EL (cell line): ENCODE measurements at regions not wholly inside any gene's neighbourhood (a gene's known extent, or its start where the extent isn't known, plus 50 kb on each side); places are given as distances from the start of the nearest gene placed in this dataset.

ENCODE experiments used
- DNase-seq: peaks from one replicate; pipeline ENCODE4 v3.0.0-alpha.2; 2016

- DNase-seq = peak; percentile 77
Observed at GRCh38 chr1:244970236-244970743, 105.9 kb upstream of the HNRNPU start.

DNA sequence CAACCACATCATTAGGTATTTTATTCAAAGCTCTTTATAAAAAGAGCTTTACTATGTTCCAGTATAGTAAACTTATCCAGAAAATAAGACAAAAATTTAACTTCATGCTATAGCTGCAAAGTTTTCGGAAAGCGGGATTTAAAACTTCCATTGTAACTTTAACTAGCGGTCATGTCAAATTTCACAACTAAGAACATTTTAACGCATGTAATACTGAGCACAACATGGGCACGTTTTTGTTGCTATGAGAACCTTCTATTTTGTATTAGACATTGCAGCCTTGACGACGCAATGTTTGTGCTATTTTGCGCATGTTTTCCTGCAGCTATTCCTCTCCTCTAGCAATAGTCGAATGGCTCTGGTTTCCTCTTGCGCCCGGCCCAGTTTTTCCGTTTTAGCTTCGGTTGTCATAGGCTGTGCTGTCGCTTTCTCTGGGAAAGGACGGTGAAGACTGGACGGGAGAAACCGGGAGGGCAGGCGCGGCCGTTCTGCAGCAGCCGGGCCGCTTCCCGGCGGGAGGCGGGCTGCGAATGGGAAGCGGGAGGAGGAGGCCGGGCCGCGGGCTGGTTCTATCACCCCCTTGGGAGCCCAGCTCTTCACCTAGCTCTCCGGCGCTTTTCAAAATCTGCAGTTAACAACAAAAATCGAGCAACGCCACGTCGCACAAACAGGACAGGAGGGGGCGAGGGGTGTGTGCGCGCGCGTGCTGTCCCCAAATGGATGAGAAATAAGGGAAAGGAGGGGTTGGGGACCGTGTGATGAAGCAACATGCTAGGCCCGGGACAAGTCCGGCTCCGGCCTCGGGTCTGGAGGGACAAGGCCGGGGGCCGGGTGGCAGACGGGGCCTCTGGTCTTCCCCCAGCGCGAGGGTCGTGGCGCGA, 105.3 kb upstream of the HNRNPU start:
- peak; percentile 75 for DNase-seq

DNA sequence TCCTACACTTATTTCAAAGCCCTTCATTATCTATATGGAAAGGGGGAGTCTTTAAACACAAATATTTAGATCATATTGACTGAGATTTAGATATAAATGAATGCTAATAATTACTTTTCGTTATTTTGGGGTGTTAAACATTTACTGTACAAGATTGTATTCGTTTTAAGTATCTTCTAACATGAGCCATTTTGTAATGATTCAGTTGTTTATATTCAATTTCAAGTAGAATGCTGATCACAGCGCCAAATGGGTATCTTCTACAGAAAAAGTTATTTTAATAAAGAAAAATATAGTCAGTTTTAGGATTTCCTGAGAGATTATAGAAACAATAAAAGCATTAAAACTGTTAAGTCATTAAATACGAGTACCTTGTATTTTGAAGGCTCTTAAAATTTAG, 104.5 kb upstream of the HNRNPU start:
- DNase-seq = no peak

GRCh38 chr1:244968471-244968871, 104.1 kb upstream of the HNRNPU start:
- DNase-seq = no peak

DNA sequence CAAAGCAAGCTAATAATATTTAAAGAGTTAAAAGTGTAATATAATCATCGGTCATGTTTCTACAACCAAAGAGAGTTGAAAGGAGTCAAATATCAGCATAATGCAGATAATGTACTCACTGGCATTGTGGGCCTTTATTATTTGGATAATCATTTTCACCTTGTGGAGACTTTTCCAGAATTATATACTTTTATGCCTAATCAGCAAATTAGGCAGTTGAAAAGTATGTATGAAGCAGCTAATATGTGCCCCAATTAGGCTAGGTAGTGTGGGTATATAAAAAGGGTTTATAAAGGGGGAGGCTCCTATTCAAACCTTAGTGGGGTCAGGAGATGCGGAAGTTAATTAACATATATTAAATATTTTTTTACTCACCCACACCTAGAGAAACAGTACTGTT, 102.8 kb upstream of the HNRNPU start:
- DNase-seq = no peak

DNA sequence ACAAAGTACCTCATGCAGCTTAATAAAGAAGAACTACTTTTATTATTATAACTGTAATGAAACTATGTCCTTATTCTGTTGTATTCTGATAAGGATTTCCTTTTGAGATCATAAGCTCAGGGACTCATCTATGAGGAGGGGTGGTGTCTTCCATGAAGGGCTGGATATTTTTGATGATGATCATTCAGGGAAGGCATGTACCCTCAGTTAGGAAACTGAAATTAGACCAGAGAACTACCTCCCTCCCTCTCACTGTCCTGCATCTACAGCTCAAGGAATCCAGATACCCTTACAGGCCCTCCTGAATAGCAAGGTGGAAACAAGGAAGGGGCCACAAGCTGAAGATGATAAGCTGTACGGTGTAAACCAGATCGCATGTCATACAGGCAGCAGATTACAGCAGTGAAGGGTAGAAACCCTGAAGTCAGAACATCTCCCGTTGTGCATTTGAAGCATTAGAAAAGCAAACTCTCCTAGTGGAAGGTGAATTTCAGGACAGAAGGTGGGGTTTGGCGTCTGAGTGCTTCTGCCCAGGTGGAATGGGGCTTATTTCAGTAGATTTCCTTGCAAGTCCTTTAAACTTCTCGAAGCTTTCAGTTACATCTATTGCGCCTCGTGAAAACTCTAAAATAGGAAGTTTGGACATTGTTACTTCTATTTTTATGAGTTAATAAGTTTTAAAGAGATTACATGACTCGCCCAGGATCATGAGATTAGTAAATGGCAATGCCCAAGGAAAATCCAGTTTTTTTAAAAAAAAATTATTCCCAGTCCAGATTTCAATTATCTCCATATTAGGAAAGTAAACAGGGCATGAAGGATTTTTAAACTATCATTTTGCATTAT, 101.1 kb upstream of the HNRNPU start:
- DNase-seq = no peak

DNA sequence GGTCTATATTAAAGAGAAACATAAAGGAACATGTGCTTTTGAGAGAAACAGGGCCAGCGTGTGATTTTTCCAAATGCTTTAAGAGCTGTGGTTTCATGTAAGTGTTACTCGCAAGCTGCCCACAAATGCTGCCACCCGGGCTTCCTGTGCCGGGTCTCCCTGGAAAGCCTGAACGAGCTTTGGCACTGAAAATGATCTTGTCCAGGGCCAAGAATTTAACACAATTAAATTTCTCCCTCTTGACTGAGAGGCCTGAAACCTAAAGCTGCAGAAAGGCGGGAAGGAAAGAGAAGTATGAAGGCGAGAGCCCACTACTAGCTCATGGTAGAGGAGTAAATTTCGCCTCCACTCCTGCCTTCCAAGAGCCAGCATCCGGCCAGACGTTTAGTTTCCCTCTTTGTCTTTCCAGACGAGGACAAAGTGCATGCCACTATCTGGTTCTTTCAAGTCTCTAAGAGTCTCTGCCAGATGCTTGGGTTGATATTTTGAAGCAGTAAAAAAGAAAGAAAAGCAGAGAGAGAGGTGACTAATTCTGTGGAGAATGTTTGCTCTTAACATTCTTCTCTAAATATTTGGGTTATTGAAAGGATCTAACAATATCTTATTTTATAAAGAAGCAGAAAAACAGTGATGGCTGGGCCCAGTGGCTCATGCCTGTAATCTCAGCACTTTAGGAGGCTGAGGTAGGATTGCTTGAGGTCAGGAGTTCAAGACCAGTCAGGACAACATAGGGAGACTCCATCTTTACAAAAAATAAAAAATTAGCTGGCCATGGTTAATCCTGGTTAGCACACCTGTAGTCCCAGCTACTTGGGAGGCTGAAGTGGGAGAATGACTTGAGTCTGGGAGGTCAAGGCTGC, 100.0 kb upstream of the HNRNPU start:
- DNase-seq = peak; percentile 87

DNA sequence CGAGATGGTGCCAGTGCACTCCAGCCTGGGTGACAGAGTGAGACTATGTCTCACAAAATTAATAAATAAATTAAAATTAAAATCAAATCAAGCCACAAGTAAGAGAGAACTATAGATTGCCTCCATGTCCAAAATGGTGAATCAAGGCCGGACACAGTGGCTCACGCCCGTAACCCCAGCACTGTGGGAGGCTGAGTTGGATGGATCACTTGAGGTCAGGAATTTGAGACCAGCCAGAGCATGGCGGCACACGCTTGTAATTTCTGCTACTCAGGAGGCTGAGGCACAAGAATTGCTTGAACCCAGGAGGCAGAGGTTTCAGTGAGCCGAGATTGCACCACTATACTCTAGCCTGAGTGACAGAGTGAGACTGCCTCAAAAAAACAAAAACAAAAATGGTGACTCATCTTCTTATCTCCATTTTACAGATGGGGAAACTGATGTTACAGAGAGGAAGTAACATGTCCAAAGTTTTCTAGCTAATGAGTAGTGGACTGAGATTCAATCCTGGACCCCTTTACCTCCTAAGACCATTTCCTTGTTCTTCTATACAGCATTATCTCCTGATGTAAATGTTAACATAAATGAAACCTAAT, 99.0 kb upstream of the HNRNPU start:
- no peak for DNase-seq

- DNase-seq = no peak
Observed at GRCh38 chr1:244962130-244962529, 97.8 kb upstream of the HNRNPU start.

GRCh38 chr1:244960904-244961303, 96.6 kb upstream of the HNRNPU start:
- no peak for DNase-seq

- DNase-seq = no peak
Observed at GRCh38 chr1:244958593-244958992, 94.2 kb upstream of the HNRNPU start.

- no peak for DNase-seq
Observed at GRCh38 chr1:244957525-244957924, 93.2 kb upstream of the HNRNPU start.

DNA sequence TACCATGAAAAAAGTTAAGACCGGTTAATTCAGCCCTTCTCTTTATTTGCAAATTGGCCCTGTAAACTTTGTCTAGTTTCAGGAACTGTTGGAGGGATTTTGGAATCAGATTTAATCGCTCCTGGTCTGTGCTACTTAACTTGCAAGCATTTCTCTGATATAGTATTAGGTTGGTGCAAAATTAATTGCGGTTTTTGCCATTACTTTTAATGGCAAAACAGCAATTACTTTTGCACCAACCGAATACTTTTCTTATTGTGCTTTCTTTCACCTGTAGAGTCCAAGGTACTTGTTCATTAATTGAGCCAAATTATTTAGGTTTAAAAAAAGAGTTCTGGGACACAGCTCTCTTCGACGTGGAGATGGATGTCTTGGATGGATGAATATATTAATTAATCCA, 92.8 kb upstream of the HNRNPU start:
- no peak for DNase-seq

DNA sequence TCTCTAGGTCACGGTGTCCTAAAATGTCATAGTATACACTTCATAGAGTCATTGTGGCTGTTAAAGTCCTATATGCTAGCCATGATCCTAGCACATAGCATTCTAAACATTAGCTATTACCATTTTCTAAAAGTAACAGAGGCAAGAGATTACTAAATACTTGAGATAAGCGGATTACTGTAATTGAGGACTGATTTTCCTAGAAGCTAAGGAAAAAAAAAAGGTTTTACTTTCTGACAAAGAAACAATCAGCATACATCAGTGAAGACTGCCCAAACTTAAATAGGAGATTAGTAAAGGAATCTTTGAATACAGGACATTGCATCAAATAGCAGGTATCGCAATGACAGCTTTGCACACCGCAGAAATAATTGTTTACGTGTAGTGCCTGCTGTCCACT, 91.3 kb upstream of the HNRNPU start:
- DNase-seq = no peak

GRCh38 chr1:244954359-244954758, 90.0 kb upstream of the HNRNPU start:
- no peak for DNase-seq

- DNase-seq = no peak
Observed at GRCh38 chr1:244953901-244954300, 89.6 kb upstream of the HNRNPU start.

DNA sequence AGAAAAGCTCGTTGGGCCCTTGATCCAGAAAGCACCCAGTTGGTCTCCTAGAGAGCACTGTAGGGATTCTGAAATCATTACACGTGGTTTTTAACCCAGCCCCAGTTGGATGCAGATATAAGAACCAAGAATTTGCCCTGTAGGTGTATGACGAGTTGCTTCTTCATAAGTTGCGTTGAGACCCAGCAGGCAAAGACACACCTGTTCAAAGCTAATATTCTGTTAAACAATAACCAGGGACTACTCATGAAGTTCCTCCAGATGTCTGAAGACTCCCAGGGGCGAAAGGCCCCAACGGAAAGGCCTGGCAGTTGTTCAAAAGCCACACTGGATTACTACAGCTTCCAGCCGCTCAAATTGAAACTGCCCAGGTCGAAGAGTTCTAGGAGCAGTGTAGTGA, 88.6 kb upstream of the HNRNPU start:
- no peak for DNase-seq

GRCh38 chr1:244952280-244952933, 88.1 kb upstream of the HNRNPU start:
- no peak for DNase-seq

DNA sequence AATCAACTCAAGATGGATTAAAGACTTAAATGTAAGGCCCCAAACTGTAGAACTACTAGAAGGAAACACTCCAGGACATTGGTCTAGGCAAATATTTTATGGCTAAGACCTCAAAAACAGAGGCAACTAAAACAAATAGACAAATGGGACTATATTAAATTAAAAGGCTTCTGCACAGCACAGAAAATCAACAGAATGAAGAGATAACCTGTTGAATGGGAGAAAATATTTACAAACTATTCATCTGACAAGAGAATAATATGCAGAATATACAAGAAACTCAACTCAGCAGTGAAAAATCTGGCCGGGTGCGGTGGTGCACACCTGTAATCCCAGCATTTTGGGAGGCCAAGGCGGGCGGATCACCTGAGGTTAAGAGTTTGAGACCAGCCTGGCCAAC, 84.1 kb upstream of the HNRNPU start:
- no peak for DNase-seq

- DNase-seq = no peak
Observed at GRCh38 chr1:244945109-244945671, 80.8 kb upstream of the HNRNPU start.

GRCh38 chr1:244941121-244941520, 76.8 kb upstream of the HNRNPU start:
- DNase-seq = no peak

DNA sequence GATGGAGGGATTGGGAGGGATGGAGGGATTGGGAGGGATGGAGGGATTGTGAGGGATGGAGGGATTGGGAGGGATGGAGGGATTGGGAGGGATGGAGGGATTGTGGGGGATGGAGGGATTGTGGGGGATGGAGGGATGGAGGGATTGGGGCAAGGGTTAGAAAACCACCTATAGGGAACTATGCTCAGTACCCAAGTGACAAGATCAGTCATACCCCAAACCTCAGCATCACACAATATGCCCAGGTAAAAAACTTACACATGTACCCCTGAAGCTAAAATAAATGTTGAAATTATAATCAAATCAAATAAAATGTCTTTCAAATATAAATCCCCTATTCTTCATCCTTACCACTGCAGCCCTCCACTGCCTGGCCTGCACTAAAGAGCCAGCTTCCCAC, 72.8 kb upstream of the HNRNPU start:
- DNase-seq = no peak
